ENCODE measurements at regions not wholly inside any gene's neighbourhood (a gene's known extent, or its start where the extent isn't known, plus 50 kb on each side); places are given as distances from the start of the nearest gene placed in this dataset.

GRCh38 chr11:26227883-26228502 is 103.9 kb upstream of the ANO3 start:
- TF ChIP-seq EZH2 (IDR thresholded peaks at IDR 0.05; ENCODE audit: insufficient read depth, poor library complexity, severe bottlenecking) (no peak), EZH2phosphoT487 (IDR thresholded peaks at IDR 0.05; ENCODE audit: insufficient read depth, low read depth) (no peak)

Measured in GM23248 (cell line).